MCF 10A (cell line): ENCODE measurements at regions not wholly inside any gene's neighbourhood (a gene's known extent, or its start where the extent isn't known, plus 50 kb on each side); places are given as distances from the start of the nearest gene placed in this dataset.
A peak's percentile ranks its signal among the peaks of the same experiment; 100 is the strongest.
"Not testable (repeated sequence)": the region's sequence is repeated elsewhere in the genome, so short reads cannot be mapped to it uniquely, and the experiment has no call there.

Source experiments
- BruUV-seq: library from RNA; stranded (reverse); fragments of 400-500 nt; replicated peaks from 2 replicates; lab custom pipeline; 2021; lab: Mats Ljungman, UMichigan
- CTCF ChIA-PET: fragments of 300-600 bp; sonication (Branson Sonifier 250); formaldehyde crosslinking; extraction: SDS; loops from one replicate; lab custom pipeline; 2021; ENCODE audit warnings: antibody characterized with exemption, inconsistent platforms; lab: Yijun Ruan, JAX
- POLR2A ChIA-PET: fragments of 300-600, 350-650 bp; sonication (Branson Sonifier 250); formaldehyde crosslinking; extraction: SDS; loops from one replicate; lab custom pipeline; 2020; ENCODE audit warnings: antibody characterized with exemption, inconsistent platforms; lab: Yijun Ruan, JAX
- DNase-seq: peaks from one replicate; pipeline ENCODE4 v3.0.0-alpha.2; 2018; ENCODE audit not compliant: unreplicated experiment
- H3K27ac Mint-ChIP-seq: one replicate; pipeline ENCODE4 v1.8.0; 2022; ENCODE audit warnings: mild to moderate bottlenecking, low read depth, mixed read lengths; ENCODE audit not compliant: unreplicated experiment
- H3K27me3 Mint-ChIP-seq: one replicate; pipeline ENCODE4 v1.8.0; 2022; ENCODE audit warnings: mixed read lengths; ENCODE audit not compliant: insufficient read depth, unreplicated experiment
- H3K36me3 Mint-ChIP-seq: one replicate; pipeline ENCODE4 v1.8.0; 2022; ENCODE audit warnings: mild to moderate bottlenecking, moderate library complexity, mixed read lengths; ENCODE audit not compliant: insufficient read depth, unreplicated experiment
- H3K4me1 Mint-ChIP-seq: one replicate; pipeline ENCODE4 v1.8.0; 2022; ENCODE audit warnings: mixed read lengths; ENCODE audit not compliant: insufficient read depth, unreplicated experiment
- H3K4me3 Mint-ChIP-seq: one replicate; pipeline ENCODE4 v1.8.0; 2022; ENCODE audit warnings: mild to moderate bottlenecking, moderate library complexity, mixed read lengths; ENCODE audit not compliant: unreplicated experiment
- H3K9me3 Mint-ChIP-seq: one replicate; pipeline ENCODE4 v1.8.0; 2022; ENCODE audit warnings: mixed read lengths; ENCODE audit not compliant: unreplicated experiment
- intact Hi-C: fragments of 100-400 bp; cut with micrococcal nuclease; formaldehyde crosslinking; loops from 2 replicates; pipeline ENCODE4 v1.14.1; 2022
- TF ChIP-seq, protein P1 (sequence below): fragments of 200-600 bp; IDR thresholded peaks from one replicate; pipeline ENCODE4 v1.8.0; 2022; ENCODE audit warnings: antibody characterized with exemption, mild to moderate bottlenecking; ENCODE audit not compliant: unreplicated experiment

DNA sequence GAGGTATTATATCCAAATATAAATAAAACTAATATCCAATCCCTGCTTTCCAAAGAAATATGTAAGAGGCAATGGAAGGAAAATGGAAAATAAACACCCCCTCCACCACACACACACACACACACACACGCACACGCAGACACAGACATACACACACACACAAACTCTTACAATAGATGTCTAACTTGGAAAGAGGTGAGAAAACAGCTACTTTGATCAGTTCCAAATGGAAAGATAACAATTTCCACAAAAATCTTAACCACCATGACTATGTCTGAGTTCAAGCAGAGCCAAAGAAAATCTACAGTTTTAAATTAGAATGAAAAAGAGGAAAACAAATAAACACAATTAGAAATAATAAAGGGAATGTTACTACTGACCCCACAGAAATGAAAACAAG is 285.3 kb upstream of the TGFBR2 start:
- Mint-ChIP-seq H3K27ac (peak overlapping the region; percentile 46), H3K4me1 (peaks cover 13% of the 10 kb centered on the region), H3K4me3 (no peak overlapping the region), H3K9me3 (no peaks in the 10 kb centered on the region), H3K27me3 (no peaks in the 10 kb centered on the region), H3K36me3 (no peaks in the 10 kb centered on the region)
- TF ChIP-seq, protein P1, sequence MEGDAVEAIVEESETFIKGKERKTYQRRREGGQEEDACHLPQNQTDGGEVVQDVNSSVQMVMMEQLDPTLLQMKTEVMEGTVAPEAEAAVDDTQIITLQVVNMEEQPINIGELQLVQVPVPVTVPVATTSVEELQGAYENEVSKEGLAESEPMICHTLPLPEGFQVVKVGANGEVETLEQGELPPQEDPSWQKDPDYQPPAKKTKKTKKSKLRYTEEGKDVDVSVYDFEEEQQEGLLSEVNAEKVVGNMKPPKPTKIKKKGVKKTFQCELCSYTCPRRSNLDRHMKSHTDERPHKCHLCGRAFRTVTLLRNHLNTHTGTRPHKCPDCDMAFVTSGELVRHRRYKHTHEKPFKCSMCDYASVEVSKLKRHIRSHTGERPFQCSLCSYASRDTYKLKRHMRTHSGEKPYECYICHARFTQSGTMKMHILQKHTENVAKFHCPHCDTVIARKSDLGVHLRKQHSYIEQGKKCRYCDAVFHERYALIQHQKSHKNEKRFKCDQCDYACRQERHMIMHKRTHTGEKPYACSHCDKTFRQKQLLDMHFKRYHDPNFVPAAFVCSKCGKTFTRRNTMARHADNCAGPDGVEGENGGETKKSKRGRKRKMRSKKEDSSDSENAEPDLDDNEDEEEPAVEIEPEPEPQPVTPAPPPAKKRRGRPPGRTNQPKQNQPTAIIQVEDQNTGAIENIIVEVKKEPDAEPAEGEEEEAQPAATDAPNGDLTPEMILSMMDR = no peak
- intact Hi-C loops = no loop called here
- no peak for DNase-seq
- POLR2A ChIA-PET = interaction anchor here (1.0 to 2.6 kb wide), 3 partner anchors 35 to 288 kb away, joined by 3 to 13 read pairs (median 10); no protein-coding TSS in a partner anchor
- BruUV-seq = no TSS peak
- CTCF ChIA-PET = interaction anchor here (0.6 to 1.3 kb wide), 3 partner anchors 10 to 251 kb away, joined by 3 to 4 read pairs (median 3); no protein-coding TSS in a partner anchor

DNA sequence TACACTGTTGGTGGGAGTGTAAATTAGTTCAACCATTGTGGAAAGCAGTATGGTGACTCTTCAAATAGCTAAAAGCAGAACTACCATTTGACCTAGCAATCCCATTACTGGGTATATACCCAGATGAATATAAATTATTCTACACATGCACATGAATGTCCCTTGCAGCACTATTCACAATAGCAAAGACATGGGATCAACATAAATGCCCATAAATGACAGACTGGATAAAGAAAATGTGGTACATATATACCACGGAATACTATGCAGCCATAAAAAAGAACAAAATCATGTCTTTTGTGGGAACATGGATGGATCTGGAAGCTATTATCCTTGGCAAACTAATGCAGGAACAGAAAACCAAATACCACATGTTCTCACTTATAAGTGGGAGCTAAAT is 282.8 kb upstream of the TGFBR2 start:
- H3K27me3 Mint-ChIP-seq, H3K36me3 Mint-ChIP-seq, H3K4me3 Mint-ChIP-seq, H3K9me3 Mint-ChIP-seq, BruUV-seq, intact Hi-C loops, DNase-seq: not testable (repeated sequence)
- POLR2A ChIA-PET = interaction anchor here (1.4 kb wide), 1 partner anchor 19 kb away, joined by 4 read pairs; no protein-coding TSS in a partner anchor
- Mint-ChIP-seq H3K27ac (peak overlapping the region; percentile 17), H3K4me1 (peaks cover 19% of the 10 kb centered on the region)
- CTCF ChIA-PET = interaction anchor here (1.1 kb wide), 1 partner anchor 204 kb away, joined by 3 read pairs; no protein-coding TSS in a partner anchor

DNA sequence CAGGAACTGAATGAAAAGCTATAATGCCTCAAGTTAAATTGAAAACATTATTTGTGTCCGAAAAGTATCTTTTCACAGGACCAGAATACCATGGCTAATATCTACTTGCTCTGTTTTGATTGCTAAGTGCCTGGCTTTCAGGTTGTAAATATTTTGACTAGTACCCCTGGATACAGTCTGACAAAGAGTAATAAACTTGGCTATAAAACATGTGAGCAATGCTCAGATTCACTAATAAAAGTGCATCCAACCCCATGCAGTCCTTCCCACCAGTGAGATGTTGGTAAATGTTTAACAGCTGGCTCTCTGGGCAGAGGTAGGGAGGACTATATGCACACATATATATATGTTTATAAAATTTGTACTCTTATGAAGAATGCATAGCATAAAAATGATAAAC is 281.8 kb upstream of the TGFBR2 start:
- no TSS peak for BruUV-seq
- Mint-ChIP-seq H3K9me3 (no peaks in the 10 kb centered on the region), H3K4me1 (peaks cover 17% of the 10 kb centered on the region), H3K27me3 (no peaks in the 10 kb centered on the region), H3K36me3 (no peaks in the 10 kb centered on the region), H3K27ac (peak overlapping the region; percentile 17), H3K4me3 (no peak overlapping the region)
- TF ChIP-seq, protein P1 = no peak
- intact Hi-C loops = no loop called here
- ChIA-PET POLR2A (interaction anchor here (0.7 to 1.8 kb wide), 4 partner anchors 9 to 18 kb away, joined by 3 to 6 read pairs (median 4); no protein-coding TSS in a partner anchor), CTCF (interaction anchor here (1.1 kb wide), 1 partner anchor 203 kb away, joined by 3 read pairs; no protein-coding TSS in a partner anchor)
- no peak for DNase-seq

DNA sequence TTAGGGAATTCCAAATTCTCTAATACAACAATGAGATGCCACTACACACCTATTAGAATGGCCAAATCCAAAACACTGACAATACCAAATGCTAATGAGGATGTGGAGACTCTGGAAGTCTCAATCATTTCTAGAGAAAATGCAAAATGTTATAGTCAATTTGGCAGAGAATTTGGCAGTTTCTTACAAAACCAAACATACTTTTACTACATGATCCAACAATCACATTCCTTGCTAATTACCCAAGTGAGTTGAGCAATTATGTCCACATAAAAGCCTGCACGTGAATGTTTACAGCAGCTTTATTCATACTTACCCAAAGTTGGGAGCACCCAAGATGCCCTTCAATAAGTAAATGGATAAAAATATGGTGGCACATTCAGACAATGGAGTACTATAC is 278.4 kb upstream of the TGFBR2 start:
- H3K27me3 Mint-ChIP-seq, CTCF ChIA-PET, DNase-seq, H3K9me3 Mint-ChIP-seq, BruUV-seq, H3K4me3 Mint-ChIP-seq, intact Hi-C loops, H3K27ac Mint-ChIP-seq, H3K36me3 Mint-ChIP-seq: not testable (repeated sequence)
- POLR2A ChIA-PET = interaction anchor here (0.6 kb wide), 1 partner anchor 867 kb away, joined by 3 read pairs; no protein-coding TSS in a partner anchor
- peaks cover 15% of the 10 kb centered on the region for H3K4me1 Mint-ChIP-seq

DNA sequence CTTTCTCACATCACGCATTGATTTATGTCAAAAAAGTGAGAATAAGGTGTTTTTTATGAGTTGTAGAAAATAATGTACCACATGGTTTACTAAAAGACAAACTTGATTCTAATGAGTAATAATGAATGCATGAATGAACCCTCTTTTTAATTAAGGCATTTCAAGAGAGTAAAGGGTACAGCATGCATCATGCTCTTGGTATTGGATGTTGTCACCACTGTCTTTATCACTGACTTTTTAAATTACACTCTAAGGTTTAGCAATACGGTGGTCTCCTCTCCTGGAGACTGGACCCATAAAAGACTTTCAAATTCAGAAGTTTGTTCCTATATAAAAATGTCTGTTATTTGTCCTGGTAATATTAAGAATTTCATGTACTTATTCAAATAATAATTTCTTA is 277.5 kb upstream of the TGFBR2 start:
- CTCF ChIA-PET, BruUV-seq, intact Hi-C loops, H3K4me3 Mint-ChIP-seq, H3K9me3 Mint-ChIP-seq, POLR2A ChIA-PET, H3K27ac Mint-ChIP-seq, H3K27me3 Mint-ChIP-seq, DNase-seq, H3K36me3 Mint-ChIP-seq: not testable (repeated sequence)
- H3K4me1 Mint-ChIP-seq = peaks cover 17% of the 10 kb centered on the region
